MM.1S (cell line): ENCODE measurements at regions not wholly inside any gene's neighbourhood (a gene's known extent, or its start where the extent isn't known, plus 50 kb on each side); places are given as distances from the start of the nearest gene placed in this dataset.

ENCODE experiments used
- EZH2 ChIP-seq: fragments of 300-600 bp; sonication (generic); optimal IDR thresholded peaks from 2 replicates; pipeline ENCODE3; 2017; ENCODE audit warnings: low read depth, mild to moderate bottlenecking, antibody characterized with exemption, low read length, mixed read lengths
- EZH2phosphoT487 ChIP-seq: fragments of 300-600 bp; sonication (generic); IDR thresholded peaks from 2 replicates; pipeline ENCODE4 v1.6.1; 2018; ENCODE audit warnings: antibody characterized with exemption, low read length
- TF ChIP-seq, protein P1 (sequence below): fragments of 300-600 bp; sonication (generic); IDR thresholded peaks from 2 replicates; pipeline ENCODE4 v1.5.1; 2016; ENCODE audit warnings: antibody characterized with exemption, low read length, mixed read lengths

- TF ChIP-seq, protein P1, sequence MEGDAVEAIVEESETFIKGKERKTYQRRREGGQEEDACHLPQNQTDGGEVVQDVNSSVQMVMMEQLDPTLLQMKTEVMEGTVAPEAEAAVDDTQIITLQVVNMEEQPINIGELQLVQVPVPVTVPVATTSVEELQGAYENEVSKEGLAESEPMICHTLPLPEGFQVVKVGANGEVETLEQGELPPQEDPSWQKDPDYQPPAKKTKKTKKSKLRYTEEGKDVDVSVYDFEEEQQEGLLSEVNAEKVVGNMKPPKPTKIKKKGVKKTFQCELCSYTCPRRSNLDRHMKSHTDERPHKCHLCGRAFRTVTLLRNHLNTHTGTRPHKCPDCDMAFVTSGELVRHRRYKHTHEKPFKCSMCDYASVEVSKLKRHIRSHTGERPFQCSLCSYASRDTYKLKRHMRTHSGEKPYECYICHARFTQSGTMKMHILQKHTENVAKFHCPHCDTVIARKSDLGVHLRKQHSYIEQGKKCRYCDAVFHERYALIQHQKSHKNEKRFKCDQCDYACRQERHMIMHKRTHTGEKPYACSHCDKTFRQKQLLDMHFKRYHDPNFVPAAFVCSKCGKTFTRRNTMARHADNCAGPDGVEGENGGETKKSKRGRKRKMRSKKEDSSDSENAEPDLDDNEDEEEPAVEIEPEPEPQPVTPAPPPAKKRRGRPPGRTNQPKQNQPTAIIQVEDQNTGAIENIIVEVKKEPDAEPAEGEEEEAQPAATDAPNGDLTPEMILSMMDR: no peak
- TF ChIP-seq EZH2phosphoT487 (no peak), EZH2 (no peak)
These were observed 714.6 kb downstream of the SEMA5A start for GRCh38 chr5:8831251-8831650.
